Ramos (cell line): ENCODE measurements at regions not wholly inside any gene's neighbourhood (a gene's known extent, or its start where the extent isn't known, plus 50 kb on each side); places are given as distances from the start of the nearest gene placed in this dataset.

ENCODE experiments used
- in situ Hi-C: fragments of 300-500 bp; cut with MboI; formaldehyde crosslinking; loops from one replicate; pipeline ENCODE4 v1.14.3; 2022; ENCODE audit warnings: low sequenced_read_pairs; ENCODE audit not compliant: unreplicated experiment

DNA sequence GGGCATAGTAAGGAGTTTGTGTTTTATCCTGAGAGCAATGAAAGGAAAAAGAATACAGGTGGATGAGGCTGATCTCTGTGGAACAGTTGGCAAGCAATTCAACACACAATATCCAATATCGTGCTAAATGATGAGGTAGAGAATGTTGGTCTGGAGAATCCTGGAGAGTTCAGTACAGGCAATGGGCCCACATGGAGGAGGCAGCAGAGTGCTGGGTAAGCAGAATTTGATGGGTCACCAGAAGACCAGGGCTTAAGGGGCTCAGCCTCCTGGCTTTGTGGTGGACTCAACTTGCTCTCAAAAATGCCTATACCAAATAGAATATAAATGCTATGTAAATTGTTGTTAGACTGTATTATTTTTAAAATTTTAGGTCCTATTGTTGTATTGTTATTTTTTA is 271.5 kb upstream of the JARID2 start:
- in situ Hi-C loops: no loop called here

DNA sequence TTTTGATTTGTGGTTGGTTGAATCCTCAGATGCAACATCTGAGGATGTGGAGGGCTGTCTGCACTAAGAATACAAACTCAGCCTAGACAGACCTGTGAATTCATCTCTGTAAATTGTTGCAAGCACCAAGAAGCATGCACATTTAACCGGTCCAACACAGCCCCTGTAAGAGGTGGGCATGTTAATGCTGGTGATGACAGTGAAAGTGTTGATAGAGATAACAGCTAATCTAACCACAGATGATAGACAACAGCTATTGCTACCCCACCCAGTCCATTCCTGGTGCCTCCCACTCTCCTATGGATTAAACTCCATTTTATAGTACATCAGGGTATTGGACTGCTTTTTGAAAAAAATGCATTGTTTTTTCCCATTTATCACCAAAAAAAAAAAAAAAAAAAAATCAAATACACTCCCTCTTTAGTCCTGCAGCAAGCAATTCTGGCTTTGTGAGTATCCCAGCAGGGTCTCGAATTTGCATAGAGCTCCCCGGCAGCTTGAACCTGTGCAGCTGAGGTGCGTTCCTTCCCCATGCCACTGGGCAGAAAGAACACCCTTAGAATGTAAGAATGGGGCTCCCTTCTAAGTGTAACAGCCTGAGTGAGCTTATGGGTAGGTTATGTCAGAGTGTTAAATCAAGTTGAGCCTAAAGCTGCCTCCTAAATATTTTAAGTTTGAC is 270.9 kb upstream of the JARID2 start:
- in situ Hi-C loops: no loop called here

DNA sequence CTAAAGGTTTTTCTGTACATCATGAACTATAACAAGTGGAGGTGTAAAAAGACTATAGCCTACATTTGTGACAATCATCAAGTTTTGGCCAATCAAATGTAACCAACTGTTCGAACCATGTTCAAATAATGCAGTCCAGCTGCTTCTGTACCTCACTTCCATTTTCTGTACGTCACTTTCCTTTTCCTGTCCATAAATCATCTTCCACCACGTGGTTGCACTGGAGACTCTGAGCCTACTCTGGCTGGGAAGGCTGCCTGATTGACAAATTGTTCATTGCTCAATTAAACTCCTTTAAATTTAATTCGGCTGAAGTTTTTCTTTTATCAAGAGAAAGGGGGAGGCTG is 270.4 kb upstream of the JARID2 start:
- in situ Hi-C loops: no loop called here

DNA sequence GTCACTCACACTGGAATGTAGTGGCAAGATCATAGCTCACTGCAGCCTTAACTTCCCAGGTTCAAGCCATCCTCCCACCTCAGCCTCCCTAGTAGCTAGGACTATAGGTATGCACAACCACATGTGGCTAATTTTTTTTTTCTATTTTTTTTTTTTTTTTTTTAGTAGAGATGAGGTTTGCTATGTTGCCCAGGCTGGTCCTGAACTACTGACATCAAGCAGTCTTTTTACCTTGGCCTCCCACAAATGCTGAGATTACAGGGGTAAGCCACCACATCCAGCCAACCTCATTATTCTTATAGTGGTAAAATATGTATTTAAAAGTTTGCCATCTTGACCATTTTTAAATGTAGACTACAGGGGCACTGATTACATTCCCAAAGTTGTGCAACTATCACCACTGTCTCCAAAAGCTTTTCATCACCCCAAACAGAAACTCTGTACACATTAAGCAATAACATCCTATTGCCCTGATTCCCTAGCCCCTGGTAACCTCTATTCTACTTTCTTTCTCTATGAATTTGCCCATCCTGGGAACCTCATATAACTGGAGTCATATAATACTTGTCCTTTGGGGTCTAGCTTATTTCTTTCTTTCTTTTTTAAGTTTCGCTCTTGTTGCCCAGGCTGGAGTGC is 268.0 kb upstream of the JARID2 start:
- in situ Hi-C loops: no loop called here

DNA sequence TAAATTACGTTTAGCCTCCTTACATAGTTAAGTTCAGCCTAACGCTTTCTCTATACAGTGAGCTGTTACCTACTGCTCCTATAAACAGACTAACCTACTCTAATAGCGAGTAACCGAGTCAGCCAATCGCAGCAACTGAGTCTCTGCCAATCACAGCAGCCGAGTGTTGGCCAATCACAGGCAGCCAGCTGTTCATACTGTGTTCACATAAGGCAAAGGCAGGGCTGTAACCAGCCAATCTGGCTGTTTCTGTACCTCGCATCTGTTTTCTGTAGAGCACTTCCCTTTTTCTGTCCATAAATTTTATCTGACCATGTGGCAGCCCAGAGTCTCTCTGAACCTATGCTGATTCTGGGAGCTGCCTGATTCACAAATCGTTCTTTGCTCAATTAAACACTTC is 263.9 kb upstream of the JARID2 start:
- in situ Hi-C loops: no loop called here

DNA sequence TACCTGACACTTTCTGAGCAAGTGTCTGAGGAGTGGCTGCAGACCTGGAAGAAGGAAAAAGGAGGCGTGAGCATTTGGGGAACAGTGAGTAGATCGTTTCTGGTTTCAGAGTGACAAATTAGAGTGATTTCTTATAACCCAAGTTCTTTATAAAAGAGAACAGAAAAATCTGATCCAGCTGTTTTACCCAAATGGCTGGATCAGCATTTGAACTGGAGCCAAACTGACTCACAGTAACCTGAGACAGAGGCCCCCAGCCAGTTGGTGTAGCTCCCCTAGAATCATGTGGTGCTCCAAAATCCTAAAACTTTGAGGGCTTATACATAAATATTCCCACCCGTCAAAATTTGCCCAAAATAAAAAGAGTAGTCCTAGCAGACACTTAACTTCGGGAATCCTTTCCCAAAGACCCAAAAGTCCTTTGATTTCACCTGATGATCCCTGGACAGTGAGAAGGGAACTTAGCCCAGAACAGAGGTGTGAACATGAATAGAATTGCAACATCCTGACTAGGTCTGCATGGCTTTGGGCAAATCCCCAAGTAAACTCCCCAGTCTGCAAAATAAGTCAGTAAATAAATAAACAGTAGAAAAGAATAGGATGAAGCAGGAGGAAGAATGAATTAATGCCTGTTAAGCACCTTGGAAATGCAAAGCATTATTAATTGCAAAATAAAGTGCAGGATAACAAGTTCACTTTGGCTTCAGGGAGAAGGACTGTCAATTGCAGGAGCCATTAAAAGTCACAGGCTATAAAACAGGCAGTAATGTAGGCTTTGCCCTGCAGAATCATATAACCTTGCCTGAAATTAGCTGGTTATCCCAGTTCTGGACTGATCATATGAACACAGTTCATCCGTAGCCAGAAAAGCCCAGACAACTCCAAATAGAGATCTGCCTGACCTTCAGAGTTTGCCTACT is 262.0 kb upstream of the JARID2 start:
- in situ Hi-C loops: no loop called here

DNA sequence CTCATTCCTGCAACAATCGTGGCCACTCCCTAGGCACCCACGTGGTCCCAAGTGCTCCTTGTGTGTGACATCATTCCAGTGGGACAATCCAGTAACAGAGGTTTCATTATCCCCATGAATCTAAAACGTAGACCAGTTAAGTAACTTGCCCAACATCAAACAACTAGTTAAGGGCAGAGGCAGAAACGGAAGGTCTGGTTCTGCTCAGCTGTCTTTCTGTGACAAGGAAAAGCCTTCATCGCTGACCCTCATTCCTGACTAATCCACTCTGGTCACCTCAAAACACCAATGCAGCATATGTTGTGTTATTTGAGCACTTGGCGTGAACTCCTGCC is 261.4 kb upstream of the JARID2 start:
- in situ Hi-C loops: no loop called here

DNA sequence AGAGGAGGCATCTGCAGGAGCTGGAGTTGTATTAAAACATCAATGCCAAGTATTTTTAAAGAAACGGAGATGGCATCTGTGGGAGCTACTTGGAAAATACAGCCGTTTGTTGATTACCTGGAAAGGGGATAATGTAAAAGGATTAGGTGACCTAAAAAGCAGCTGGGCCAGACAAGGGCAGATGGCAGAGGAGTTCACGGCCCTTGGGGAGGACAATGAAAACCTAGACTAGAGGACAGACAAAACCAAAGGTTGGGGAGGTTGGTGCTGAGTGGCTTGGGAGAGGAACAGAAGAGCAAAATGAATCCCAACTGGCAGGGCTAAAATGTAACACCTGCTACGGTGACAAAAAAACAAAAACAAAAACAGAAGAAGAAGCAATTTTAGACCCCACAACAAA is 260.5 kb upstream of the JARID2 start:
- in situ Hi-C loops: no loop called here

DNA sequence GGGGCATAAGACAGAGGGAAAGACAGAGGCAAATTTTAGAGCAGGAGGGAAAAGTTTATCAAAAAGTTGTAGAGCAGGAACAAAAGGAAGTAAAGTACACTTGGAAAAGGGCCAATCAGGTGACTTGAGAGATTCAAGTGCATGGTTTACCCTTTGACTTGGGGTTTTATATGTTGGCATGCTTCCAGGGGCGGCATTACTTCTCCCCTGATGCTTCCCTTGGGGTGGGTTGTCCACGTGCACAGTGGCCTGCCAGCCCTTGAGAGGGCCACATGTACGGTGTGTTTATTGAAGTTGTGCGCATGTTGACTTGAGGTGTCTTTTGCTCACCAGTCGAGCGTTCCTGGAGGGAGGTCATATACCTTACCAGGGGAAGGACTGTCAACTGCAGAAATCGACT is 259.5 kb upstream of the JARID2 start:
- in situ Hi-C loops: no loop called here

DNA sequence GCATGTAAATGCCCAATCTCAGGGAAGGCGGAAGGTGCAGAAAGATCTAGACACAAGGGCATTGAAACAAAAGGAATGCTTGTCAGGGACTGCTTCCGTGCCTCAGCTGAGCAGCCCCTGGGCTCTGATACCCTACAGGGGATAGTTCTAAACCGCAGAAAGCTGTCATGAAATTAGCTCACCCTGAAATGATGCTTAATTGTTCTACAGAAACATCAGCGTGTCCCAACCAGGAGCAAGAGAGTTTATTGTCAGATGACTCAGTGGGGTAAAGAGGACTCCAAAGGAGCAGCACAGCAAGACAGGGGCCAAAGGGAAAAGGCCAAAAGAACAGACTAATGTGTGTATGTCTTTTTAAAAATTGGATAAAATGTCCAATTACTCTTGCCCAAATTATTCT is 258.4 kb upstream of the JARID2 start:
- in situ Hi-C loops: no loop called here

DNA sequence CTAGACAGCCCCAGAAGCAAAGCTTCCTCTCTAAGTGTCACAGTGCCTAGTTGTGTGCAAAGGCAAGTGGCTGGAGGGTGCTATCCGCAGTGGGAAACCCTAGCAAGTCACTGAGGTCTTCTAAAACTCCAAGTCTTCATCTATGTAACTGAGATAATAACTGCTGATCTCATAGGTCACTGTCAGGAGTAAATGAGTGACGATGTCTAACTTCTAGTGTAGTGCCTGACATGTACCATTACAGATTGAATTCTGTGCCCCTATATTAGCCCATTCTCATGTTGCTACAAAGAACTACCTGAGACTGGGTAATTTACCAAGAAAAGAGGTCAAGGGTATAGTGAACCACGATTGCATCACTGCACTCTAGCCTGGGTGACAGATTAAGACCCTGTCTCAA is 253.5 kb upstream of the JARID2 start:
- in situ Hi-C loops: no loop called here

DNA sequence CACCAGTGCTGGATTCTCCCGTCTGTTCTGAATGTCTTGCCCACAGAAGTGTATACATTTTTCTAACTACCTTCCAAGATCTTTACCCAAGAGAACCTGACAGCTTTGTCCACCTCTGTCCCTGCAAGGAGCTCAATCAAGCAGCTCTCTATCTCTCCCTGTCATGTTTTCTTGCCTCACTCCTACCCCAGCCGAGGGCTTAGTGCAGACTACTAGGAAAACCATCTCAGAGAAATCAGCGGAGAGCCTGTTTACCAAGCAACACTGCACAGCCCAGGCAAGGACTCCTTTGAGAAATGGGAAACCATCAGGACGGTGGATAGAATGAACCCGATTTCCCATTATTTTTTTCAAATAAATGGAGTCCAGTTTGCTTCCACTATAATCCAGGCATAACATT is 250.7 kb upstream of the JARID2 start:
- in situ Hi-C loops: no loop called here

DNA sequence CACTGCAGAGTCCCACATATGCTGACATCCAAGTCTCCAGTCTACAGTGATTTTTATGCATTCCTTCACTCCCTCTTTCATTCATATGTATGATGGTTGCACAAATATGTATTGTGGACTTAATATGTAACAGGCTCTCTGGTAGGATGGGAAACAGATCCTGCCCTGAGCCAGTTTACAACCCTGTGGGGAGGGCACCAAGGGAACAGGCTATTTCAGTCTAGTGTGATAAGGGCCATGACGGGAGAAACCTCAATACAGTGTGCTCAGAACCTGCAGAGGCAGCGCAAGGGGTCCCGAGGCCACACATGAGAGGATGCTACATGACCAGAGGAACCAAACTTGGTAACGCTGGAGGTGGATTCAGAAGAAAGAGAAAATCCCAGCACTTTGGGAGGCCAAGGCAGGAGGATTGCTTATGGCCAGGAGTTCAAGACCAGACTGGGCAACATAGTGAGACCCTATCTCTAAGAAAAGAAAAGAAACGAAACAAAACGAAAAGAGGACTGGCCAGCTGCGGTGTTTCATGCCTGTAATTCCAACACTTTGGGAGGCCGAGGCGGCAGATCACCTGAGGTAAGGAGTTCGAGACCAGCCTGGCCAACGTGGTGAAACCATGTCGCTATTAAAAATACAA is 249.8 kb upstream of the JARID2 start:
- in situ Hi-C loops: no loop called here

DNA sequence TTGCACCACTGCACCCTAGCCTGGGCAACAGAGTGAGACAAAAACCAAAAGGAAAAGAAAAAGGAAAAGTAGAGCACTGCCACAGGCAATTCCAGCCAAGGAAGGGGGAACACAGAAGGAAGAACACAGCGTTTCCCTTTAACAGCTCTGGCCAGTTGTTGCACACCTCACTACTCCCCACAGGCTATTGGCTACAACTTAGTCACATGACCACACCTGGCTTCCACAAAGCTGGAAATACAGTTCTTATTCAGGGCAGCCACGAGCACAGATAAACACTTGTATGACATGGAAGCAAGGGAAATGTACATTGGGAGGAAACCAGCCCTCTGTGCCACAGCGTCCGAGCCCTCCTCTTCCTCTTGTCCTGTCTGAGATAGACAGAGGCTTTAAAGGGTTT is 249.0 kb upstream of the JARID2 start:
- in situ Hi-C loops: no loop called here

DNA sequence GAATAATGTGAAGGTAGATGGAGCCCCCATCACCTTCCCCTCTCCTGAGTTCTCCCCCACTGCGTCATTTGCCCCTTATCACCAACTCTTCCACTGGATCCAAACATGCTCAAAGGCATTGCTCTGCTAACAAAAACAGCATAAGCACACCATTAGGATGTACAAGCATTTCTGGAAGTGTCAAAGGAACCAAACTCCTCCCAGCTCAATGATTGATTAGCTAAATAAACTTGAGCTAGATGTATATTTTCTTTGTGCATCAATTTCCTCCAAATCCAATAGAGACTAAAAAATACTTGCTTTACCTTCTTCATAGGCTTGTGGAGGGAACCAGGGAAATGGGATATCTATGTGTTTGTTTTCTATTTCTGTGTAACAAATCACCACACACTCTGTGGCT is 248.4 kb upstream of the JARID2 start:
- in situ Hi-C loops: no loop called here

DNA sequence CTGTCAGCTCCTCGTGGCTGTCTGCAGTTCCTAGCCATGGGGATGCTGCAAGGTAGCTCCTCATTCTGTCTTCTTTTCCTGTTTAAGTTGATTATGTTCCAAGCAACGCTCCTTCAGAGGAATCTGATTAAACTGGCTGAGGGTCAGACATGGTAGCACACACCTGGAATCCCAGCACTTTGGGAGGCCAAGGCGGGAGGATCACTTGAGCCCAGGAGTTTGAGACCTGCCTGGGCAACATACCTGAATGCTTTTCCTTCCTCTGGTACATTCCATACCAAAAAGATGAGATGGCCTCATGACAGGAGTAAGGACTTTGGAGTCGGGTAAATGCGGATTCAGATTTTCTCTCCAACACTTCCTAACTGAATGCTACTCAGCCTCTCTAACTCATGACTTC is 246.8 kb upstream of the JARID2 start:
- in situ Hi-C loops: no loop called here

DNA sequence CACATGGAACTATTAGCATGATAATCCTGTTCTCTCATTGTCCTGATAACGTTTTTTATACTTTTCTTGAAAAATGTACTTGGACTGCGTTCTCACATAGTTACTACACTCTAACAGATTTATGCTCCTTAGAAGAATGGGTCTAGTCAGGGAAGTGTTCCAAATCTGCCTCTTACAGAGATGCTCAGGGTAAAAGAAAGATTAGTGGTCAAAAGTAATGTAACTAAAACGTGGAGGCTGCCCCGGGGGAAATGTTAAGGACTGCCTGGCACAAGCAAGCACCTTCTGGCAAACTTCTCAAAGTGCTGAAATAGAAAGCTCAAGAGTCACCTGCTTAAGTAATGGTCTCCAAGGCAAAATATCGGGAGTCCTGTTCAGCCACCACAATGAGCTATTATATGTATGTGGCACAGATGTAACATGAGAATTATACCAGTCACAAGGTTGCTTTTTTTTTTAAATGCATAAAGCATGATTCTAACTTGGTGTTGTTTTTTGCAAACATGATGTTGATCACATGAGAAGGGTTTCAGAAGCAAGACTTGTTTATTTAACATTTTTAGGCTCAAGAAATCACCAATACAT is 244.5 kb upstream of the JARID2 start:
- in situ Hi-C loops: no loop called here

DNA sequence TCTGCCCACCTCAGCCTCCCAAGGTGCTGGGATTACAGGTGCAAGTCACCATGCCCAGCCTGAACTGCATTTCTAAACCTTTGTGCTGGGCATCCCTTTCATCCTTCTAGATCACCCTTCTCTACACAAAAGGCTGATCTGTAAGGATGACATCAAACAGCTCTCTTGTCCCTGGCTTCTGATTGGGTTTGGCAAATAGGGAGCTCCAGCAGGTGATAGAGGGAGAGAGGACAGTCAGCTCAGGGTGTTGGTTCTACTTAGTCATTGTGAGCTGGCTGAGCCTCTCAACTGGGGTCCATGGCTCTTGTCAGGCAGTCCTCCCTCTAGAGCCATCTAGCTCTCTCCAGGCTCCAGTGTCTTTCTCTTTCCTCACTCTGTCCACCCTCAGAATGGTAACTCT is 237.6 kb upstream of the JARID2 start:
- in situ Hi-C loops: no loop called here

DNA sequence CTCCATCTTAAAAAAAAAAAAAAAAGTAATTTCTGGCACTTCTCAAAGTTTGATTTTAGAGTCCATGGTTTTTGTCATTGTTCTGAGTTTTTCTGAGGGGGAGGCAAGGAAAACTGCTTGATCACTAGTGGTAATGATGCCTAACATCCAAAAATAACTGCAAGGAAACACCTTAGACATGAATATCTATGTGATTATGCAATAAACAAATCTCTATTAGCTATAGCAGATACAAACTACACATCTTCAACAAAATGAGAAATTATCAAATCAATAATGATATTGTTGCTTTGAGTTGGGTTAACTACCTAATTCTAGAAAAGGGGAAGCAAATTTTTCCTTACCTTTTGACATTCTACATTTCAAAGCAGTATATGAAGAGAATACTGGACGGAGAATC is 230.9 kb upstream of the JARID2 start:
- in situ Hi-C loops: no loop called here

DNA sequence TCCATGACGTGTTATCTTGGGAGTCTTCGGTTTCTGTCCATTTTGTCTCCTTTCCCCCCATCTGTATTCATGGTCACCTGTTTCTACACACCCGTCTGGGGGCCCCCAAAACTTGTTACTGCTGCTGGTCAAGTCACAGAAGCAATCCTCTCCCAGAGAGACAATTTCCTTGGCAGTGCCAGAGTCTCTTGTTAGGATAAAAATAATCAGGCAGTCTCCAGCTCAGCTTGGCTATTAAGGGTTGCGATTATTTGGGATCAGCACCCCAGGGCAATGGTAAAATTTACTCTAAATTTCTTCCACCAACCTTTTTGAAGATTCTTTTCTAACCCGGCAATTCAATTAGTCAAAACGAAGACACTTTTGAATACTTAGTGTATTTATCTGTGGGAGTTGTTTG is 229.1 kb upstream of the JARID2 start:
- in situ Hi-C loops: no loop called here

DNA sequence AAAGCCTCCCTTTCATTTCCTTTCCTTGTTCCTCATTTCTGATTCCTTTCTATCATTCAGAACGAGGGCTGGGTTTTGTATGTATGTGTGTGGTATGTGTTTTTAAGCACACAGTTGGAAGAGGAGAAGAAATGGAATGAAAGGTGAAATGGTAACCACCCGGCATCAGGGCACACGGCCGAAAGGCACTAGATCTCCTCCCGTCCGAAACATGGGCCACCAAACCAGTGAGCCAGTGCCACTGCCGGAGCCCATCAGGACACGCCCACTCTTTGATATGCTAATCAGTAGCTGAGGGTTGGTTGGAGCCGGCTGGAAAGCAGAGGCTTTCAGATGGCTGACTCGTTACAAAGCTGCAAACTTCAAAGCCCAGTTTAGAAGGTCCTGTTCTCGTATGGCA is 228.6 kb upstream of the JARID2 start:
- in situ Hi-C loops: no loop called here
